Liver (tissue), 8 donors: ENCODE measurements at regions not wholly inside any gene's neighbourhood (a gene's known extent, or its start where the extent isn't known, plus 50 kb on each side); places are given as distances from the start of the nearest gene placed in this dataset.
"Not testable (repeated sequence)": the region's sequence is repeated elsewhere in the genome, so short reads cannot be mapped to it uniquely, and the experiment has no call there.

Experiments used
- DNase-seq: peaks from one replicate; pipeline ENCODE4 v3.0.0-alpha.2; 2017; ENCODE audit warnings: low spot score
- H3K27ac ChIP-seq, 2 donors: one replicate each; pipeline ENCODE4 v1.7.0; 2013; ENCODE audit warnings: inconsistent platforms in 2 of 2, low read length in 2 of 2, control low read depth in 1 of 2, low read depth in 1 of 2, mild to moderate bottlenecking in 1 of 2
- H3K27me3 ChIP-seq, 4 donors: one replicate each; pipeline versions ENCODE4 v1.6.1 to v1.7.0; 2013; ENCODE audit warnings: low read length in 3 of 4, inconsistent platforms in 1 of 4, mild to moderate bottlenecking in 1 of 4, moderate library complexity in 1 of 4; ENCODE audit not compliant: control insufficient read depth in 4 of 4, insufficient read depth in 4 of 4
- H3K36me3 ChIP-seq, 4 donors: one replicate each; pipeline versions ENCODE4 v1.6.1 to v1.7.0; 2013; ENCODE audit warnings: low read length in 3 of 4, mild to moderate bottlenecking in 3 of 4, low read depth in 1 of 4, moderate library complexity in 1 of 4; ENCODE audit not compliant: control insufficient read depth in 4 of 4, insufficient read depth in 3 of 4
- H3K4me1 ChIP-seq, 4 donors: one replicate each; pipeline versions ENCODE4 v1.6.1 to v1.7.0; 2013; ENCODE audit warnings: low read length in 3 of 4, mild to moderate bottlenecking in 3 of 4, moderate library complexity in 1 of 4; ENCODE audit not compliant: control insufficient read depth in 4 of 4, insufficient read depth in 4 of 4
- H3K4me3 ChIP-seq, 3 donors: one replicate each; pipeline versions ENCODE4 v1.6.1 to v1.7.0; 2013; ENCODE audit warnings: low read length in 3 of 3, control low read depth in 1 of 3, low read depth in 1 of 3, mild to moderate bottlenecking in 1 of 3
- H3K9ac ChIP-seq, 2 donors: one replicate each; pipeline ENCODE4 v1.7.0; 2013; ENCODE audit warnings: low read length in 2 of 2, mild to moderate bottlenecking in 2 of 2, moderate library complexity in 2 of 2, control low read depth in 1 of 2, low read depth in 1 of 2
- H3K9me3 ChIP-seq, 4 donors: one replicate each; pipeline versions ENCODE4 v1.6.1 to v1.7.0; 2013; ENCODE audit warnings: low read length in 3 of 4; ENCODE audit not compliant: control insufficient read depth in 4 of 4
- ATF3 ChIP-seq: IDR thresholded peaks from 2 replicates; pipeline ENCODE4 v1.6.1; 2016; ENCODE audit warnings: antibody characterized with exemption
- CTCF ChIP-seq: fragments of 150-350 bp; IDR thresholded peaks from 2 replicates; pipeline ENCODE4 v1.5.1; 2017; ENCODE audit warnings: improper control_type of control experiment, low read depth, low read length; ENCODE audit not compliant: missing input control
- EGR1 ChIP-seq, 2 donors: IDR thresholded peaks; 2 replicates each; pipeline ENCODE4 v1.6.1; 2016 to 2018; ENCODE audit warnings: antibody characterized with exemption in 2 of 2, low read depth in 2 of 2
- FOXA1 ChIP-seq: IDR thresholded peaks from 2 replicates; pipeline ENCODE4 v1.6.1; 2016; ENCODE audit warnings: antibody characterized with exemption
- FOXA2 ChIP-seq: IDR thresholded peaks from 2 replicates; pipeline ENCODE4 v1.6.1; 2016; ENCODE audit warnings: antibody characterized with exemption
- GABPA ChIP-seq, 2 donors: IDR thresholded peaks in 1 of 2; conservative IDR thresholded peaks in 1 of 2; 2 replicates each; pipeline ENCODE4 v1.6.1; 2016; ENCODE audit warnings: antibody characterized with exemption in 2 of 2, mild to moderate bottlenecking in 1 of 2, moderate library complexity in 1 of 2
- HNF4A ChIP-seq, 2 donors: conservative IDR thresholded peaks; 2 replicates each; pipeline ENCODE4 v1.6.1; 2016; ENCODE audit warnings: antibody characterized with exemption in 2 of 2, mild to moderate bottlenecking in 2 of 2
- HNF4G ChIP-seq: IDR thresholded peaks from 2 replicates; pipeline ENCODE4 v1.6.1; 2016; ENCODE audit warnings: antibody characterized with exemption
- JUND ChIP-seq, 2 donors: IDR thresholded peaks; 2 replicates each; pipeline ENCODE4 v1.6.1; 2016; ENCODE audit warnings: antibody characterized with exemption in 2 of 2
- MAX ChIP-seq: IDR thresholded peaks from 2 replicates; pipeline ENCODE4 v1.6.1; 2016; ENCODE audit warnings: antibody characterized with exemption
- NR2F2 ChIP-seq: IDR thresholded peaks from 2 replicates; pipeline ENCODE4 v1.6.1; 2016; ENCODE audit warnings: antibody characterized with exemption
- RAD21 ChIP-seq, 2 donors: IDR thresholded peaks; 2 replicates each; pipeline ENCODE4 v1.6.1; 2016; ENCODE audit warnings: antibody characterized with exemption in 2 of 2, mild to moderate bottlenecking in 2 of 2
- REST ChIP-seq: IDR thresholded peaks from 2 replicates; pipeline ENCODE4 v1.6.1; 2016; ENCODE audit warnings: antibody characterized with exemption, mild to moderate bottlenecking
- RXRA ChIP-seq, 2 donors: IDR thresholded peaks; 2 replicates each; pipeline ENCODE4 v1.6.1; 2017 to 2018; ENCODE audit warnings: antibody characterized with exemption in 2 of 2, mild to moderate bottlenecking in 1 of 2
- SP1 ChIP-seq: IDR thresholded peaks from 2 replicates; pipeline ENCODE4 v1.6.1; 2018; ENCODE audit warnings: antibody characterized with exemption, mild to moderate bottlenecking
- TAF1 ChIP-seq: conservative IDR thresholded peaks from 2 replicates; pipeline ENCODE4 v1.6.1; 2016; ENCODE audit warnings: antibody characterized with exemption, mild to moderate bottlenecking
- YY1 ChIP-seq: IDR thresholded peaks from 2 replicates; pipeline ENCODE4 v1.6.1; 2016; ENCODE audit warnings: antibody characterized with exemption, mild to moderate bottlenecking
- ZBTB33 ChIP-seq: IDR thresholded peaks from 2 replicates; pipeline ENCODE4 v1.6.1; 2016; ENCODE audit warnings: antibody characterized with exemption
- WGBS: extraction: QIAGEN DNeasy Blood & Tissue Kit; methylation state at CpG from one replicate; pipeline ENCODE4 v1.1.7; 2013; 5-methylcytosine and 5-hydroxymethylcytosine counted together
- donor health status: healthy.
- donor health status: healthy.
- donor health status: healthy.
- donor health status: healthy.
- donor health status: healthy.

GRCh38 chr2:90209009-90209408, 1517.5 kb downstream of the RPIA start:
- no peaks in the 10 kb centered on the region for H3K4me1 ChIP-seq
- WGBS = 66% methylated on average over 5 of the region's 5 CpGs
- no peaks in the 10 kb centered on the region for H3K9me3 ChIP-seq
- H3K36me3 ChIP-seq = no peaks in the 10 kb centered on the region
- no peaks in the 10 kb centered on the region for H3K27me3 ChIP-seq
- no peak for DNase-seq
- no peak overlapping the region for H3K27ac ChIP-seq
- no peak for TF ChIP-seq RAD21 (IDR thresholded peaks at IDR 0.05)
- TF ChIP-seq REST = no peak
- no peak for TF ChIP-seq GABPA (IDR thresholded peaks at IDR 0.05 in 1 of 2, conservative IDR thresholded peaks at IDR 0.05 in 1 of 2)
- TF ChIP-seq JUND (IDR thresholded peaks at IDR 0.05) = no peak
- TF ChIP-seq NR2F2 = no peak
- no peak for TF ChIP-seq EGR1 (IDR thresholded peaks at IDR 0.05; ENCODE audit: low read depth in 2 of 2)
- no peak for TF ChIP-seq FOXA1
- H3K9ac ChIP-seq = no peak overlapping the region
- no peak overlapping the region for H3K4me3 ChIP-seq

GRCh38 chr2:90209806-90210205, 1518.3 kb downstream of the RPIA start:
- TF ChIP-seq RXRA (IDR thresholded peaks at IDR 0.05) (no peak), YY1 (no peak), NR2F2 (no peak), MAX (no peak), SP1 (no peak), FOXA2 (no peak), GABPA (IDR thresholded peaks at IDR 0.05 in 1 of 2, conservative IDR thresholded peaks at IDR 0.05 in 1 of 2) (no peak), RAD21 (IDR thresholded peaks at IDR 0.05) (no peak), HNF4G (no peak), FOXA1 (no peak), TAF1 (no peak), JUND (IDR thresholded peaks at IDR 0.05) (no peak), REST (no peak), CTCF (no peak), HNF4A (conservative IDR thresholded peaks at IDR 0.05) (no peak), EGR1 (IDR thresholded peaks at IDR 0.05; ENCODE audit: low read depth in 2 of 2) (no peak), ATF3 (no peak), ZBTB33 (no peak)
- 76% methylated on average over 4 of the region's 4 CpGs for WGBS
- DNase-seq = no peak

GRCh38 chr2:90215880-90216279, 1524.4 kb downstream of the RPIA start:
- not testable (repeated sequence) for H3K4me3 ChIP-seq, H3K27me3 ChIP-seq, H3K27ac ChIP-seq, DNase-seq, H3K9me3 ChIP-seq, H3K4me1 ChIP-seq, H3K9ac ChIP-seq, H3K36me3 ChIP-seq
- WGBS = 31% methylated on average over 2 of the region's 2 CpGs

More at GRCh38 chr2:90209806-90210205, 1518.3 kb downstream of the RPIA start:
- no peaks in the 10 kb centered on the region for H3K36me3 ChIP-seq
- no peaks in the 10 kb centered on the region for H3K9me3 ChIP-seq
- H3K27me3 ChIP-seq = no peaks in the 10 kb centered on the region
- H3K4me1 ChIP-seq = no peaks in the 10 kb centered on the region
- H3K27ac ChIP-seq = no peak overlapping the region
- no peak overlapping the region for H3K4me3 ChIP-seq
- H3K9ac ChIP-seq = no peak overlapping the region
